ENCODE measurements at regions not wholly inside any gene's neighbourhood (a gene's known extent, or its start where the extent isn't known, plus 50 kb on each side); places are given as distances from the start of the nearest gene placed in this dataset.

DNA sequence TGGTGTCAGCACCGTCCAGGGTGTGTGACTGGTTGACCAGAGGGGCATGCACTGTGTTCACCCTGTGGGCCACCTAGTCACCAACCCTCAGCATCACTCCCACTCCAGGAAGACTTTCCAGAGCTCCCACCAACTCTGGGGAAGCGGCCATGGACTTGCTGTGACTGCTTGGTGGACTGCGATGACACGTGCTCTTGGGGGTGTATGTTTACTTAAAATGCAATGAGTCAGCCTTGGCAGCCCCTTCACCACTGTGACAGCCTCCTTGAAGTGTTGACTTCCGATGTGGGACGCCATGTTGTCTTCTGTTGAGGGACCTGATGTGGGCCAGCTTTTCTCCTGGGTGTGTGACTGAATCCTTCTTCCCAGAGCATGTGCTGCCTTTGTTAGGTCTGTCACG lies 151.1 kb upstream of the RTL1 start:
- Histone ChIP-seq H3K36me3 (no peaks in the 10 kb centered on the region), H3K4me1 (no peaks in the 10 kb centered on the region), H3K9me3 (no peaks in the 10 kb centered on the region), H3K27ac (no peak overlapping the region), H3K4me3 (no peak overlapping the region), H3K27me3 (no peaks in the 10 kb centered on the region)
- ATAC-seq (no peak), DNase-seq (no peak)
- TF ChIP-seq, protein P1, sequence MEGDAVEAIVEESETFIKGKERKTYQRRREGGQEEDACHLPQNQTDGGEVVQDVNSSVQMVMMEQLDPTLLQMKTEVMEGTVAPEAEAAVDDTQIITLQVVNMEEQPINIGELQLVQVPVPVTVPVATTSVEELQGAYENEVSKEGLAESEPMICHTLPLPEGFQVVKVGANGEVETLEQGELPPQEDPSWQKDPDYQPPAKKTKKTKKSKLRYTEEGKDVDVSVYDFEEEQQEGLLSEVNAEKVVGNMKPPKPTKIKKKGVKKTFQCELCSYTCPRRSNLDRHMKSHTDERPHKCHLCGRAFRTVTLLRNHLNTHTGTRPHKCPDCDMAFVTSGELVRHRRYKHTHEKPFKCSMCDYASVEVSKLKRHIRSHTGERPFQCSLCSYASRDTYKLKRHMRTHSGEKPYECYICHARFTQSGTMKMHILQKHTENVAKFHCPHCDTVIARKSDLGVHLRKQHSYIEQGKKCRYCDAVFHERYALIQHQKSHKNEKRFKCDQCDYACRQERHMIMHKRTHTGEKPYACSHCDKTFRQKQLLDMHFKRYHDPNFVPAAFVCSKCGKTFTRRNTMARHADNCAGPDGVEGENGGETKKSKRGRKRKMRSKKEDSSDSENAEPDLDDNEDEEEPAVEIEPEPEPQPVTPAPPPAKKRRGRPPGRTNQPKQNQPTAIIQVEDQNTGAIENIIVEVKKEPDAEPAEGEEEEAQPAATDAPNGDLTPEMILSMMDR (IDR thresholded peaks at IDR 0.05): no peak
- intact Hi-C loops (cut with DNase I): no loop called here

DNA sequence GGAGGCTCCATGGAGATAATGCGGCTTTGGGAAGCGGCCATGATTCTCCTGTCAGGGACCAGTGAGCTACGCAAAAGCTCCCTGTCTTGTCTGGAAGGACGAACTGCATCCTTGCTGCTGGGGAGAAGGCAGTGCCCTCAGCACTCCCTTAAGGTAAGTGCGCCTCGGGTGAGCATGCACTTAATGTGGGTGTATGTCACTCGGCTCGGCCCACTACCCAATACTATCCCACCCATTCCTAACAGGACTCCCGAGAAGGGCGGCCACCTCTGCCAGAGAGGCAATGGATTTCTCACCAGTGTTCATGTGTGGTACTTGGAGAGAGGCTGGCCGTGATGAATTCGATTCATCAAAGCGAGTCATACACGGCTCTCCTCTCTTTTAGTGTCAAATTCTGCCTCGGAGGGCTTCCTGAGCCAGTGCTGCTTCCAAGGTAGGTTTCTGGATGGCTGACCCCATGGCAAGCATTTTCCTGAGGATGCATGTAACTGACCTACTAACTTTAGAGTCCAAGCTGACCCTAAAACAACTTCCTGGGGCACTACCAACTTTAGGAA lies 151.7 kb upstream of the RTL1 start:
- no peak for ATAC-seq
- no peak overlapping the region for H3K27ac ChIP-seq
- H3K4me3 ChIP-seq: no peak overlapping the region
- H3K36me3 ChIP-seq: no peaks in the 10 kb centered on the region
- no peaks in the 10 kb centered on the region for H3K27me3 ChIP-seq
- no peaks in the 10 kb centered on the region for H3K4me1 ChIP-seq
- no peaks in the 10 kb centered on the region for H3K9me3 ChIP-seq
- intact Hi-C loops (cut with DNase I): no loop called here
- DNase-seq: no peak
- TF ChIP-seq, protein P1 (IDR thresholded peaks at IDR 0.05): no peak

DNA sequence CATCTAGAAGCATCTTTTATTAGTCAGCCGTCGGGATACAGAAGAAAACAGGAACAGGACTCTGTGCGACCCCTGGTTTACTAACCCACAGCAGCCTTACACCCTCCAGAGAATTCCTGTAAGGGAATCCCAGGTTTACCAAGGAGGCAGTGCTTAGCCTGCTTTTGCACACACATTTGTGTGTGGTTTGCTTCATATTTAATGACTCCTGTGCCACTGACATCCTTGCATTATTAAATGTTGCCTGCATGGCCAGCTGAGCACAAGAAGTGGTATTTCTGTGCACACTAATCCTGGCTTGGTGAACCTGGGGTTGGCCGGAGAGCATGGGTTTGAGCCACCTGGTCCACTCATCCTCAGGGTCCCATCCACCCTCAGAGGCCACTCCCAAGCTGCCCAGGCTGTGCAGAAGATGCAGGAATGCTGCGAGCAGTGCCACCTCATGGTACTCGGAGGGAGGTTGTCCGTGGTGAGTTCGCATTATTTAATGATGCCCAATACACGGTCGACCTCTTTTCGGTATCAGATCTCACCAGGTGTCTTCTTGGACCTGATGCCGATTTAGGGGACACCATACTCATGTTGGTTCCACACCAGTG lies 152.4 kb upstream of the RTL1 start:
- Histone ChIP-seq H3K27ac (no peak overlapping the region), H3K9me3 (no peaks in the 10 kb centered on the region), H3K4me1 (no peaks in the 10 kb centered on the region), H3K4me3 (no peak overlapping the region), H3K27me3 (no peaks in the 10 kb centered on the region), H3K36me3 (no peaks in the 10 kb centered on the region)
- intact Hi-C loops (cut with DNase I): no loop called here
- ATAC-seq: no peak
- DNase-seq: no peak
- TF ChIP-seq, protein P1 (IDR thresholded peaks at IDR 0.05): no peak

DNA sequence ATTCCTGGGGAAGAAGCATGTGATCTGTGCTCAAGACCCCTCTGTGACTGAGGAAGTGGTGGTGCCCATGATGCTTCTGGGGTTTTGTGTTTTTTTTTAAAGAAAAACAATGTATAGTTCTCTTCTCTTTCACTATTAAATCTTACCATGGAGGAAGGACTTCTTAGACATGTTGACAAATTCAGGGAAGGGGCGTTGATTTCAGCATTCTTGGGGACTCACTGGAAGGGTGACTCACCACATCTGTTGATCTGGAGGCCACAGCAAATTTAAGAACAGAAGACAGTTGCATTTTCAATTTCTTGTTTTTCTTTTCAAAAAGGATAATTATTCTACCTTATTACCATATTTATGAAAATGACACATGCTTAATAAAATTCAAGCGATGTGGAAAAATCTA lies 152.9 kb upstream of the RTL1 start:
- Histone ChIP-seq H3K36me3 (no peaks in the 10 kb centered on the region), H3K27me3 (no peaks in the 10 kb centered on the region), H3K4me1 (no peaks in the 10 kb centered on the region), H3K9me3 (no peaks in the 10 kb centered on the region), H3K4me3 (no peak overlapping the region), H3K27ac (no peak overlapping the region)
- intact Hi-C loops (cut with DNase I): no loop called here
- TF ChIP-seq, protein P1 (IDR thresholded peaks at IDR 0.05): no peak
- DNase-seq: no peak
- ATAC-seq: no peak

DNA sequence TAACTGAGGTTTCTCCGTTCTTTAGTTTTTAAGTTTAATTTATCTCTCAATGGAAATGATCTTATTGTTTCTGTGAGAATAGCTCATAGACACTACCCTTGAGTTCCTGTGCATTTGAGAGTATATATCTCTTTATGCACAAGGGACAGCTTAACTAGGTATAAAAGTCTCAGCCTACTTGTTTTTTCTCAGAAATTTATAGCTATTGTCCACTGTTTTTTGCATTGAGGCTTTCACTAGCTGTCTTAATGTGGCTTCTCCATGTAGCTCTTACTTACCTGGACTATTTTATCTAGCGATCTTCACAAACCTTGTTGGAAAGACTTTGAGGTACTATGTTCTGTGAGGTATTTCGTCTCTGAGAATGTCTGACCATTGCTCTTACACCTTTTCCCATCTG lies 153.9 kb upstream of the RTL1 start:
- TF ChIP-seq, protein P1 (IDR thresholded peaks at IDR 0.05): no peak
- intact Hi-C loops (cut with DNase I): no loop called here

DNA sequence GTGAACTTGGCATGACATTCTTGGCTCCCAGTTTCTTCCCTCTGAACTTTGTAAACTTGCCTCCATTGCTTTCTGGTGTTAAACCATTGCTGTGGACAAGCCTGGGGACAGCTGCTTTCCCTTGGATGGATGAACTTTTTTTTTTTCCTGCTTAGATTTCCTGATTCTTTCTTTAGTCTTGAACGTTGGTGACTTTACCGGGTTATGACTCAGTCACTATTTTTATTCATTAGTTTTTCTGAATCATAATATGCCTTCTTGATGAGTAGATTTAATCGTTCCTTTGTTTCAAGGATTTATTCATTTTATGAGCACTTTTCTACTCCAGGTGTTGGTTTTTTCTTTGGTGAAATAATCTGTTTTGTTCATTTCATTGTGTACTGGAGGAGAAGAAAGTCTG lies 155.0 kb upstream of the RTL1 start:
- H3K27me3 ChIP-seq: no peaks in the 10 kb centered on the region
- TF ChIP-seq, protein P1 (IDR thresholded peaks at IDR 0.05): no peak
- ATAC-seq: no peak
- H3K36me3 ChIP-seq: no peaks in the 10 kb centered on the region
- intact Hi-C loops (cut with DNase I): no loop called here
- H3K9me3 ChIP-seq: no peaks in the 10 kb centered on the region
- no peaks in the 10 kb centered on the region for H3K4me1 ChIP-seq
- H3K4me3 ChIP-seq: no peak overlapping the region
- no peak overlapping the region for H3K27ac ChIP-seq
- no peak for DNase-seq

More for the DNA sequence above, 153.9 kb upstream of the RTL1 start:
- H3K36me3 ChIP-seq: no peaks in the 10 kb centered on the region
- no peaks in the 10 kb centered on the region for H3K9me3 ChIP-seq
- H3K27ac ChIP-seq: no peak overlapping the region
- no peak overlapping the region for H3K4me3 ChIP-seq
- no peaks in the 10 kb centered on the region for H3K27me3 ChIP-seq
- ATAC-seq: no peak
- DNase-seq: no peak
- no peaks in the 10 kb centered on the region for H3K4me1 ChIP-seq

Data from upper lobe of right lung (tissue), 1 donor.